ENCODE measurements at regions not wholly inside any gene's neighbourhood (a gene's known extent, or its start where the extent isn't known, plus 50 kb on each side); places are given as distances from the start of the nearest gene placed in this dataset.
A peak's percentile ranks its signal among the peaks of the same experiment; 100 is the strongest.
"Not testable (repeated sequence)": the region's sequence is repeated elsewhere in the genome, so short reads cannot be mapped to it uniquely, and the experiment has no call there.

DNA sequence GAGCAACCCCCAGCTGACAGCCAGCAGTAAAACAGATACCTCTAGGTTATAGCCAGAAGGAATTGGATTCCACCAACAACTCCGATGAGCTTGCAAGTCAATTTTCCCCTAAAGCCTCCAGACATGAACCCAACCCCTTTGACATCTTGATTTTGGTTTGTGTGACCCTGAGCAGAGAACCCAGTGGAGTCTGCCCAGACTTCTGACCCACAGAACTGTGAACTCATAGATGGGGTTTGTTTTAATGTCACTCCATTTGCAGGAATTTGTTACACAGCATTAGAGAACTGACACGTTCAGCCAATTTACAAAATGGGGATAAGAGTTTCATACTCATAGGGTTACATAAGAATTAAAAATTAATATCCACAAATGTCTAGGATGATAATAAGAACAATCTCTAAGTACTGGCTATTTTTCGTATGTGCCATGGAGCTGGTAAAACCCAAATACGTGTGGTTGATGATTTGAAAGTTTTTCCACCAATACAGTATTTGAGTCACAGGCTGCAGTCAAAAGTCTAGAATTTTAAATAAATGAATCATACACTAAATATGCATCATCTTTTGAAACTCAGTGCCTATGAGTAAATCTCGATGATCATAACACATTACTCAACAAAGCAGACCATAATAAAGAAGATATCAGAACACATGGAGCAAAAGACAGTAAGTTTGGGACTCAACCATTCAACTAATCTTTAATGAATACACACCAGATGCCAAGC is 380.0 kb downstream of the ANAPC1 start:
- H3K36me3 ChIP-seq (replicated peaks in 1 of 2; ENCODE audit: control insufficient read depth in 1 of 2, insufficient read depth in 2 of 2, low read length in 1 of 2); H3K4me1 ChIP-seq (ENCODE audit: control insufficient read depth in 1 of 2, insufficient read depth in 2 of 2, low read depth in 1 of 2, low read length in 1 of 2); H3K4me3 ChIP-seq (ENCODE audit: low read depth in 2 of 2, low read length in 1 of 2); H2AFZ ChIP-seq (ENCODE audit: low read depth); POLR2A ChIA-PET; H3K27me3 ChIP-seq (ENCODE audit: insufficient read depth); H3K79me2 ChIP-seq (ENCODE audit: insufficient read depth); H3K4me2 ChIP-seq; H4K20me1 ChIP-seq (ENCODE audit: insufficient read depth); H3K9me3 ChIP-seq; H3K9me2 ChIP-seq; CTCF ChIA-PET; H3K9ac ChIP-seq; H3F3A ChIP-seq (replicated peaks; ENCODE audit: insufficient read depth); DNase-seq: not testable (repeated sequence)
- no CpG with 5 or more reads among the region's 5 CpGs for WGBS (ENCODE audit: low lambda C conversion rate)
- H3K27ac ChIP-seq (ENCODE audit: low read depth in 2 of 2, low read length in 1 of 2) = peak overlapping the region in 1 of 2 experiments; percentile 62; a peak in 2 of 4 replicates

DNA sequence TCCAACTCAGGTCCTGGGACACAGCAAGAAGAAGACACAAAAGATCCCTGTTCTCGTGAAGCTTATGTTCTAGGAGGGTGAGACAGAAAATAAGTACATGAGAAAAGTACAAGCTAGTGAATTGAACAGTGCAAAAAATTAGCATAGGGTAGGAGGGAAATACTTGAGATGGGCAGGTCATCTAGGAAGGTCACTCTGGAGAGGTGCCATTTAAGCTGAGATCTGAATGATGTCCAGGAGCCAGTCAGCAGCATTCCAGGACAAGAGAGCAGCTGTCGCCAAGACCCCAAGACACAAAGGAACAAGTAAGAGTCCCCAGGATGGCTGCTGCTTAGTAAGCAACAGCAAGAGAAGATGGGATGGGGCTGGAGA is 379.4 kb downstream of the ANAPC1 start:
- WGBS (ENCODE audit: low lambda C conversion rate) = 18% methylated on average over 1 of the region's 2 CpGs
- H3K9ac ChIP-seq; H3K36me3 ChIP-seq (replicated peaks in 1 of 2; ENCODE audit: control insufficient read depth in 1 of 2, insufficient read depth in 2 of 2, low read length in 1 of 2); H2AFZ ChIP-seq (ENCODE audit: low read depth); H3K27me3 ChIP-seq (ENCODE audit: insufficient read depth); H3K4me3 ChIP-seq (ENCODE audit: low read depth in 2 of 2, low read length in 1 of 2); H3K9me3 ChIP-seq; CTCF ChIA-PET; DNase-seq; H3K4me2 ChIP-seq; H3K9me2 ChIP-seq; H3F3A ChIP-seq (replicated peaks; ENCODE audit: insufficient read depth); H4K20me1 ChIP-seq (ENCODE audit: insufficient read depth); POLR2A ChIA-PET; H3K4me1 ChIP-seq (ENCODE audit: control insufficient read depth in 1 of 2, insufficient read depth in 2 of 2, low read depth in 1 of 2, low read length in 1 of 2); H3K79me2 ChIP-seq (ENCODE audit: insufficient read depth): not testable (repeated sequence)
- peak overlapping the region in 1 of 2 experiments; percentile 62; a peak in 2 of 4 replicates for H3K27ac ChIP-seq (ENCODE audit: low read depth in 2 of 2, low read length in 1 of 2)

DNA sequence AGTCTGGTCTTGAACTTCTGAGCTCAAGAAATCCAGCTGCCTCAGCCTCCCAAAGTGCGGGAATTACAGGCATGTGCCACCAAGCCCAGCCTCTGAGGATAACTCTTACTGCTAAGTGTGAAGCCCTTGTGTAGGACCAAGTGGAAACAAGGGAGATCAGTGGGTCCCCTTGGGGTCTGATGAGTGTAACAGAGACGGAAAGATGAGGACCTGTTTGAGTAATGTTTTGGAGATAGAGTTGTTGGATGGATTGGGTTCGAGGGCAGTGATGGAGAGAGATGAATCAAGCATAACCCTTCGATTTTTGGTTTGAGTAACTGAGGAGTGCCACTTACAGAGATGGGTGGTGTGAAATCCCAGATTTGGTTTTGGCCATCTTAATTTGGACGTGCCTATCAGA is 378.7 kb downstream of the ANAPC1 start:
- H3K27me3 ChIP-seq (ENCODE audit: insufficient read depth); H3K9me3 ChIP-seq; DNase-seq; H4K20me1 ChIP-seq (ENCODE audit: insufficient read depth); H3K9ac ChIP-seq; H3K4me3 ChIP-seq (ENCODE audit: low read depth in 2 of 2, low read length in 1 of 2); H2AFZ ChIP-seq (ENCODE audit: low read depth); H3K27ac ChIP-seq (ENCODE audit: low read depth in 2 of 2, low read length in 1 of 2); H3K9me2 ChIP-seq; H3K36me3 ChIP-seq (replicated peaks in 1 of 2; ENCODE audit: control insufficient read depth in 1 of 2, insufficient read depth in 2 of 2, low read length in 1 of 2); CTCF ChIA-PET; H3F3A ChIP-seq (replicated peaks; ENCODE audit: insufficient read depth); H3K4me2 ChIP-seq; POLR2A ChIA-PET; H3K4me1 ChIP-seq (ENCODE audit: control insufficient read depth in 1 of 2, insufficient read depth in 2 of 2, low read depth in 1 of 2, low read length in 1 of 2); H3K79me2 ChIP-seq (ENCODE audit: insufficient read depth): not testable (repeated sequence)
- WGBS (ENCODE audit: low lambda C conversion rate) = 81% methylated on average over 4 of the region's 5 CpGs

DNA sequence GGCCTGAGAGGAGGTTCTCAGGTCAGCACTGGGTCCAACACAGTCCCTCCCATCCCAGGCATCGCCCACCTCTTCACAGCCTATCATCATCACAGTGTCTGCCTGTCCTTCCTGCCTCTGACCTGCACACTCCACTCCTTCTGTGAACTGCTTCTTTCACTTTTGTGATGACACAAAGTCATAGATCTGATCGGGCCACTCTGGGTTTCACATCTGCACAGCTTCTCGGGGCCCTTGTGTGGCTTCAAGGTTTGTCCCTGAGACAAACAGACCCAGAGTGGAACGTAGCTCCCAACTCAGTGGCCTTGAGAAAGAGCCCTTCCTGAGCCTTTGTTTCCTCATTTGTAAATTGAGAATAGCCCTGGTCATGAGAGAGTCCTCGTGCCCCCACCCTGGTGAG is 377.1 kb downstream of the ANAPC1 start:
- H4K20me1 ChIP-seq (ENCODE audit: insufficient read depth); H3K27ac ChIP-seq (ENCODE audit: low read depth in 2 of 2, low read length in 1 of 2); H3K4me1 ChIP-seq (ENCODE audit: control insufficient read depth in 1 of 2, insufficient read depth in 2 of 2, low read depth in 1 of 2, low read length in 1 of 2); H3K27me3 ChIP-seq (ENCODE audit: insufficient read depth); H3K36me3 ChIP-seq (replicated peaks in 1 of 2; ENCODE audit: control insufficient read depth in 1 of 2, insufficient read depth in 2 of 2, low read length in 1 of 2); CTCF ChIA-PET; H3K9ac ChIP-seq; H3K9me3 ChIP-seq; H3K4me3 ChIP-seq (ENCODE audit: low read depth in 2 of 2, low read length in 1 of 2); H3F3A ChIP-seq (replicated peaks; ENCODE audit: insufficient read depth); H3K4me2 ChIP-seq; H3K9me2 ChIP-seq; H2AFZ ChIP-seq (ENCODE audit: low read depth); H3K79me2 ChIP-seq (ENCODE audit: insufficient read depth); POLR2A ChIA-PET; DNase-seq: not testable (repeated sequence)
- 85% methylated on average over 4 of the region's 5 CpGs for WGBS (ENCODE audit: low lambda C conversion rate)

DNA sequence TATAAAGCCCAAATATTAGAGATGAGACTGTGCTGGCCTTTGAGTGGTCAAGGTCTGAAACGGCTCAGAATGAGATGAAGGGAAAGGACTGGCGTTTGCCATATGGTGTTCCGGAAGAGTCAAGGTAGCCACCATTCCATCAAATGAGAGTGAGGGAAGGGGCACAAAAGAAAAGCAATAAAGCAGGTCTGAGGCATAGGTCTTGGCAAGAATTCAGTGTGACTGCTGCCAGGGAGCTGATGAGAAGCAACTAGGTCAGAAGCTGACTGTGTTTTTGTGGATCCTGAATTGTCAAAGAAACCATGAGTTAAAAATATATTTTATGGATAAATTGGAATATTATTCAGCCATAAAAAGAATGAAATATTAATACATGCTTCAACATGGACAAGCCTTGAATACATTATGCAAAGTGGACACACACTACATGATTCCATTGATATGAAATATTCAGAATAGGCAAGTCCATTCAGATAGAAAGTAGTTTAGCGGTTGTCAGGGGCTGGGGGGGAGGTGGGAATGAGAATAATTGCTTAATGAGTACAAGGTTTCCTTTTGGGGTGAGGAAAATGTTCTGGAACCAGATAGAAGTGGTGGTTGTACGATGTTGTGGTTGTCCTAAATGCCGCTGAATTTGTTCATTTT is 374.6 kb downstream of the ANAPC1 start:
- H2AFZ ChIP-seq (ENCODE audit: low read depth); H3K9me2 ChIP-seq; H3K27me3 ChIP-seq (ENCODE audit: insufficient read depth); H3K27ac ChIP-seq (ENCODE audit: low read depth in 2 of 2, low read length in 1 of 2); H3K9ac ChIP-seq; H3K79me2 ChIP-seq (ENCODE audit: insufficient read depth); H3K36me3 ChIP-seq (replicated peaks in 1 of 2; ENCODE audit: control insufficient read depth in 1 of 2, insufficient read depth in 2 of 2, low read length in 1 of 2); H3K4me3 ChIP-seq (ENCODE audit: low read depth in 2 of 2, low read length in 1 of 2); H4K20me1 ChIP-seq (ENCODE audit: insufficient read depth); DNase-seq; H3F3A ChIP-seq (replicated peaks; ENCODE audit: insufficient read depth); H3K4me1 ChIP-seq (ENCODE audit: control insufficient read depth in 1 of 2, insufficient read depth in 2 of 2, low read depth in 1 of 2, low read length in 1 of 2); H3K4me2 ChIP-seq; H3K9me3 ChIP-seq; CTCF ChIA-PET: not testable (repeated sequence)
- POLR2A ChIA-PET = interaction anchor here (0.6 kb wide), 1 partner anchor 27 kb away, joined by 3 read pairs; no protein-coding TSS in a partner anchor
- 87% methylated on average over 6 of the region's 6 CpGs for WGBS (ENCODE audit: low lambda C conversion rate)

GRCh38 chr2:111510384-111510783 is 373.6 kb downstream of the ANAPC1 start:
- 96% methylated on average over 3 of the region's 6 CpGs for WGBS (ENCODE audit: low lambda C conversion rate)

More at GRCh38 chr2:111510384-111510783, 373.6 kb downstream of the ANAPC1 start:
- H3K27me3 ChIP-seq (ENCODE audit: insufficient read depth); H3K9me3 ChIP-seq; H3K4me2 ChIP-seq; H3K36me3 ChIP-seq (replicated peaks in 1 of 2; ENCODE audit: control insufficient read depth in 1 of 2, insufficient read depth in 2 of 2, low read length in 1 of 2); H3K4me3 ChIP-seq (ENCODE audit: low read depth in 2 of 2, low read length in 1 of 2); H3F3A ChIP-seq (replicated peaks; ENCODE audit: insufficient read depth); H3K9me2 ChIP-seq; H3K79me2 ChIP-seq (ENCODE audit: insufficient read depth); H4K20me1 ChIP-seq (ENCODE audit: insufficient read depth); H3K9ac ChIP-seq; H3K4me1 ChIP-seq (ENCODE audit: control insufficient read depth in 1 of 2, insufficient read depth in 2 of 2, low read depth in 1 of 2, low read length in 1 of 2); DNase-seq; POLR2A ChIA-PET; H2AFZ ChIP-seq (ENCODE audit: low read depth); CTCF ChIA-PET: not testable (repeated sequence)
- H3K27ac ChIP-seq (ENCODE audit: low read depth in 2 of 2, low read length in 1 of 2) = peak overlapping the region in 1 of 2 experiments; percentile 78; a peak in 2 of 4 replicates
